T-helper 2 cell treated with Interferon-gamma antibody and Interleukin-4, amounts not matched to agents 5 μg/mL and 100 μg/mL, for 36 hours (primary cell): ENCODE measurements at regions not wholly inside any gene's neighbourhood (a gene's known extent, or its start where the extent isn't known, plus 50 kb on each side); places are given as distances from the start of the nearest gene placed in this dataset.
"Not testable (repeated sequence)": the region's sequence is repeated elsewhere in the genome, so short reads cannot be mapped to it uniquely, and the experiment has no call there.

Source experiments
- DNase-seq: peaks from one replicate; pipeline ENCODE4 v3.0.0; 2021; ENCODE audit warnings: low spot score
- H3K27ac Mint-ChIP-seq: one replicate; pipeline ENCODE4 v1.8.0; 2021; ENCODE audit warnings: mild to moderate bottlenecking, mixed read lengths
- H3K27me3 Mint-ChIP-seq: one replicate; pipeline ENCODE4 v1.8.0; 2021; ENCODE audit warnings: low read depth, mixed read lengths
- H3K36me3 Mint-ChIP-seq: one replicate; pipeline ENCODE4 v1.8.0; 2021; ENCODE audit warnings: low read depth, mixed read lengths
- H3K4me1 Mint-ChIP-seq: one replicate; pipeline ENCODE4 v1.8.0; 2021; ENCODE audit warnings: low read depth, mixed read lengths
- H3K4me3 Mint-ChIP-seq: one replicate; pipeline ENCODE4 v1.8.0; 2022; ENCODE audit warnings: mild to moderate bottlenecking, moderate library complexity, mixed read lengths
- H3K9me3 Mint-ChIP-seq: one replicate; pipeline ENCODE4 v1.8.0; 2021; ENCODE audit warnings: mixed read lengths

DNA sequence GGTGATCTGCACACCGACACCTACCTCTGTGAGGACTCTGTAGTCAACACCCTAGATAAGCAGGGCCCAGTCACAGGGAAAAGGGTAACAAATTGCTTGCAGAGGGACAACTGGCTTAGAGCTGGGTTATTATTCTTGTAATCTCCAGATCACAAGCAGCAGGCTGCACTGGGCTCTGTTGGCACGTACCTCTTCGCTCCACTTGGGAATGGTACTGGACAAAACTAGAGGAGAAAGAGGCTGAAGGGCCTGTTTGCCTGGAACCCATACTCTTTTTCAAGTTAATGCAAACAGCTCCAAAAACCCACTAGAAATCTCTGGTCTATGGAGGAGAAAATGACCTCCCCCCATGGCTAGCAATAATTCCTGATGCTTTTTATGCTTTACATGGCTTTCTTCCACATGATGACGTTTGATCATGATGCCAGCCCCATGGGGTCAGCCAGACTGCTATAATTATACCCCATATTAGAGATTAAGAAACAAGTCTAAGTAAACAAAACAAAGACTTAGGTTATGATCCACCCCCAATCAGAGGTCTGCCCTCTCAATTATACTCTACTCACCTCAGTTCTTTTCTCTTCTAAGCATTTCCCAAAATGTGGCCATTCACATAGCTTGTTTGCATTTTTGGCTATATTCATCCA, 190.0 kb downstream of the UNC5CL start:
- Mint-ChIP-seq H3K36me3 (no peaks in the 10 kb centered on the region), H3K9me3 (no peaks in the 10 kb centered on the region), H3K4me3 (no peak overlapping the region), H3K4me1 (peaks cover 4% of the 10 kb centered on the region), H3K27me3 (peaks cover 14% of the 10 kb centered on the region), H3K27ac (no peak overlapping the region)
- DNase-seq: no peak

DNA sequence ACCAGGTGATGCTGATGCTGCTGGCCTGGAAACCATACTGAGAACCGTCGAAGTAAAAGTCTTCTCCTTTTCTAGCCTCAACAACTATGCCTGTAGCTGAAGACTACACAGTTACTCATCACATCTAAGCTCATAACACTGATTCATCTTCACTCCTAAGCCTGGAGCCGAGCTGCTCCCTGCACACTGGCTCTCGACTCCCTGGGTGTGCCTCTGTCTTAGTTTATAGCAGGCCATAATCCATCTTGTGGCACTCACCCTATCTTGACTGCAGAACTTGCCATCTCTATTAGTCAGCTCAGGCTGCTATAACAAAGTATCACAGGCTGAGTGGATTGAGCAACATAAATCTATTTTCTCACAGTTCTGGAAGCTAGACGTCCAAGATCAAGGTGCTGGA, 191.0 kb downstream of the UNC5CL start:
- H3K4me1 Mint-ChIP-seq: peaks cover 4% of the 10 kb centered on the region
- no peaks in the 10 kb centered on the region for H3K36me3 Mint-ChIP-seq
- H3K27me3 Mint-ChIP-seq: peaks cover 20% of the 10 kb centered on the region
- no peak overlapping the region for H3K27ac Mint-ChIP-seq
- DNase-seq: no peak
- H3K9me3 Mint-ChIP-seq: no peaks in the 10 kb centered on the region
- no peak overlapping the region for H3K4me3 Mint-ChIP-seq

DNA sequence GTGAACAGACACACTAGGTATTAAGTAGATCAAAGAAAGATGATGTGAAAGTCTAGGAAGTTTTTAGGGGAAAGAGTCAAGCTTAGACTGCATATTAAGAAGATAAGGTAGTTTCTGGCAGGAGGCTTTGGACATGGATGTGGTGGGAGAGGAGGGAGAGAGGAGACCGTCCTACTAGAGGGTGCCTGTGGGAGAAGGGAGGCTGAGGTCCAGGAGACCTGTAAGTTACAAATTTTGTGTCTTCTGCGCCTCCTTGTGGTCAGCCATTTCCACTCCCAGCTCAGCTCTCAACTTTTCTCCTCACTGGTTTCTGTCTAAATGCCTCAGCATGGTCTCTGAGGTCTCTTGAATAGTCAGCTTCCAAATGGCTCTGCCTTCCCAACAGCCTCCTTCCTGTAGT, 193.5 kb downstream of the UNC5CL start:
- no peaks in the 10 kb centered on the region for H3K9me3 Mint-ChIP-seq
- H3K27me3 Mint-ChIP-seq: peaks cover 35% of the 10 kb centered on the region
- no peak overlapping the region for H3K4me3 Mint-ChIP-seq
- DNase-seq: no peak
- no peaks in the 10 kb centered on the region for H3K4me1 Mint-ChIP-seq
- no peaks in the 10 kb centered on the region for H3K36me3 Mint-ChIP-seq
- no peak overlapping the region for H3K27ac Mint-ChIP-seq

DNA sequence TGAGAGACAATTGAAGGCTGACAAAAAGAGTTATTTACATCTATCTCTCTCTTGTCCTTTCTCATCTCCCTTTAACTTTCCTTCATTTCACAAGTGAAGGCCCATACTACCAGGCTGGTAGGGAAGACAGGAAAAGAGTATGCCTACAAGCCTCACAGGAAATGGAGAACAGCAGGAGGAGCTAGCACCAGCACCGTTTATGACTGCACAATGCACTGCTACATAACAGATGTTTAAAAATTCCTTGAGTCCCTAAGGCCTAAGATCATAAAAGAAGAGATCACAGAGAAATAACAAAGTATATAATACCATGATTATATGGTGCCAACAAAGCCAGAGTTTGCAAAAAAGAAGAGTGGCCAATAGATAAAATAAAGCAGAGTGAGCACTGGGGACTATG, 194.8 kb downstream of the UNC5CL start:
- Mint-ChIP-seq H3K27me3 (peaks cover 40% of the 10 kb centered on the region), H3K36me3 (no peaks in the 10 kb centered on the region), H3K4me1 (no peaks in the 10 kb centered on the region), H3K4me3 (no peak overlapping the region), H3K27ac (no peak overlapping the region), H3K9me3 (no peaks in the 10 kb centered on the region)
- no peak for DNase-seq

DNA sequence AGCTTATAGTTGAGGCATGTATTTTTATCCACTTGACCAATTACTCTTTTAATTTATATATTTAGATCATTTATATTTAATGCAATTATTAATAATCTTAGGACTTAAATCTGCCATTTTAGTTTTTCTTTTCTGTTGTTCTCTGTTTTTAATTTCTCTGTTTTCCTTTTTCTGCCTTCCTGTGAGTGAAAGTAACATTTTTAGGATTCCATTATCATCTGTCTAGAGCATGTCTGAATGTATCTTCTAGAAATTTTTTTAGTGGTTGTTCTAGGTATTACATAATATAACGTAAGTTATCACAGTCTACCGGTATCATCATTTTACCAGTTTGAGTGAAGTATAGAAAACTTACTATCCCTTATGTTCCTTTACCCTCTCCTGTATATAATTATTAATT, 197.3 kb downstream of the UNC5CL start:
- no peaks in the 10 kb centered on the region for H3K4me1 Mint-ChIP-seq
- peaks cover 43% of the 10 kb centered on the region for H3K27me3 Mint-ChIP-seq

DNA sequence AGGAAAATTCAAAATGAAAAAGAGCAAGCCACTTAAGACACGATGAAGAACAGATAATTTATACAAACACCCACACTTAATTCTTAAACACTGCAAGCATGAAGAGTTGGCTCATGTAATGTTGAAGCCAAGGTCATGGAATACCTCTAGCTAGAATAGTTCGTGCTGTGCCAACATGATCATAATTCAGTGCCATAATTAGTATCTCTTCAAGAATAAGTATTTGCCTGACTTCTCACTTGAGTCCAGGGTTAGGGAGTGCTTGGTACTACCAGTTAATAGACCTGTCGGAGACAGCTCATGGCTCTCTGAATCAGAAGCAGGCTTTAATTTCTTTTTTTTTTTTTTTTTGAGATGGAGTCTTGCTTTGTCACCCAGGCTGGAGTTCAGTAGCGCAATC, 206.3 kb downstream of the UNC5CL start:
- no peaks in the 10 kb centered on the region for H3K4me1 Mint-ChIP-seq
- H3K27me3 Mint-ChIP-seq: peaks cover 31% of the 10 kb centered on the region
- H3K36me3 Mint-ChIP-seq: no peaks in the 10 kb centered on the region
- no peak overlapping the region for H3K4me3 Mint-ChIP-seq
- H3K9me3 Mint-ChIP-seq: no peaks in the 10 kb centered on the region
- DNase-seq: no peak
- no peak overlapping the region for H3K27ac Mint-ChIP-seq

More for the DNA sequence above, 197.3 kb downstream of the UNC5CL start:
- no peaks in the 10 kb centered on the region for H3K9me3 Mint-ChIP-seq
- no peak overlapping the region for H3K27ac Mint-ChIP-seq
- no peak overlapping the region for H3K4me3 Mint-ChIP-seq
- no peak for DNase-seq
- H3K36me3 Mint-ChIP-seq: no peaks in the 10 kb centered on the region

DNA sequence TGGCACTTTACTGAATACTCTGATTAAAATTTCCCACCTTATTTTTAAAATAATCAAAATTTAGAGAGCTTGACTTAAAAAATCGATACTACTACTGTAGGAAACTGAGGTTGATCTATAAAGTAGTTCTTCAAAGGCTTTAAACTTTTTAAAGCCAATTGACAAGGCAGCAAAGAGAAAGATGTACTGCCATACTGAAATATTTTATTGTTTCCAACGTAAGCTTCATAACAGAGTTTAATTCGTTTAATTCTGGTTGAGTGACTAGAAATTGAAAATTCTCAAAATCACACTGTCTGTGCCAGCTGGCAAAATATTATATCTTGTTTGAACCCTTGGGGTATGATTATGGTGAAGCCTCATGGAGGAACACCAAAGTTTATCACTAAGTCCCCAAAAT, 207.6 kb downstream of the UNC5CL start:
- H3K36me3 Mint-ChIP-seq: no peaks in the 10 kb centered on the region
- H3K27me3 Mint-ChIP-seq: peaks cover 28% of the 10 kb centered on the region
- no peaks in the 10 kb centered on the region for H3K9me3 Mint-ChIP-seq
- no peak overlapping the region for H3K4me3 Mint-ChIP-seq
- H3K27ac Mint-ChIP-seq: no peak overlapping the region
- no peaks in the 10 kb centered on the region for H3K4me1 Mint-ChIP-seq
- no peak for DNase-seq

DNA sequence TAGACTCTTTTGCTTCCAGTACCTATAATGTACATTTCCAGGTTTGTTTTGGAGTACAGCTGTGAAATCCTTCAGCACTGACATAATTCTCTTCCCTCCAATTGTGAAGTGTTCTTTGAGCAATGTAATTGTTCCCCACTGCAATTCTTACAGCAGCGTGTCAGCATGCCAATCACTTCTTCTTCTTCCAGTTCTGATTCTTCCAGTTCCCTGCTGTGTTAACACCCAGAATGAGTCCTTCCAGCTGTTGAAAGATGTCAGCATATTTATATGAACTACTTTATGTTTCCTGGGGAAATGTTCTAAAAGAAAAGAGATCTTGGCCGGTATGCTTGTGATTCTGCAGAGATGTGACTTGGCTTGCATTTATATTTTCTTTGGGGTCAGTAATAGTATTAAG, 213.9 kb downstream of the UNC5CL start:
- Mint-ChIP-seq H3K36me3 (no peaks in the 10 kb centered on the region), H3K27me3 (peaks cover 28% of the 10 kb centered on the region), H3K4me3 (no peak overlapping the region), H3K27ac (no peak overlapping the region), H3K9me3 (no peaks in the 10 kb centered on the region), H3K4me1 (no peaks in the 10 kb centered on the region)
- DNase-seq: no peak

DNA sequence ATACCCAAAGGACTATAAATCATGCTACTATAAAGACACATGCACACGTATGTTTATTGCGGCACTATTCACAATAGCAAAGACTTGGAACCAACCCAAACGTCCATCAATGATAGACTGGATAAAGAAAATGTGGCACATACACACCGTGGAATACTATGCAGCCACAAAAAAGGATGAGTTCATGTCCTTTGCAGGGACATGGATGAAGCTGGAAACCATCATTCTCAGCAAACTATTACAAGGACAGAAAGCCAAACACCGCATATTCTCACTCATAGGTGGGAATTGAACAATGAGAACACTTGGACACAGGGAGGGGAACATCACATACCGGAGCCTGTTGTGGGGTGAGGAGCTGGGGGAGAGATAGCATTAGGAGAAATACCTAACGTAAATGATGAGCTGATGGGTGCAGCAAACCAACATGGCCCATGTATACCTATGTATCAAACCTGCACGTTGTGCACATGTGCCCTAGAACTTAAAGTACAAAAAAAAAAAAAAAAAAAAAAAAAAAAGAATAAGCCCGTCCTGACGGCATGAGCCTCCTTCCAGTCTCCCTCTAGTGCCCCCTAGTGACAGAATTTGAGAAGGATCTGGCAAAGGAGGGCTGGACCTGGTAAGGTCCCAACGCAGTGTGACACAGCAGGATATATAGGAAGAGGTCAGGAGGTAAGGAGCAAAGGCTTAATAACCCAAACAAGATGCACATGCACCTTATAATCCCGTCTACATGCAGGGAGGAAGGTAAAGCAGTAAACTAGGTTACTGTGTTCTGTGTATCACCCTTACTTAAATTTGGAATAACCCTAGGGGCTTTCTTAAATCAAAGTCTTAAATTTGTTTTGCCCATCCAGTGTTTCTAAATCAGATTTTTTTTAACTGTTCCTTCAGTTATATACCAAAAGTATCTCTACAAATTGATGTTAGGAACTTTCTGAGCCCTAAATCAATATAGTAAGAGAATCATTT, 214.8 kb downstream of the UNC5CL start:
- not testable (repeated sequence) for H3K9me3 Mint-ChIP-seq, H3K27ac Mint-ChIP-seq, H3K4me1 Mint-ChIP-seq, H3K36me3 Mint-ChIP-seq, H3K4me3 Mint-ChIP-seq
- DNase-seq: peak; percentile 7
- peaks cover 26% of the 10 kb centered on the region for H3K27me3 Mint-ChIP-seq

DNA sequence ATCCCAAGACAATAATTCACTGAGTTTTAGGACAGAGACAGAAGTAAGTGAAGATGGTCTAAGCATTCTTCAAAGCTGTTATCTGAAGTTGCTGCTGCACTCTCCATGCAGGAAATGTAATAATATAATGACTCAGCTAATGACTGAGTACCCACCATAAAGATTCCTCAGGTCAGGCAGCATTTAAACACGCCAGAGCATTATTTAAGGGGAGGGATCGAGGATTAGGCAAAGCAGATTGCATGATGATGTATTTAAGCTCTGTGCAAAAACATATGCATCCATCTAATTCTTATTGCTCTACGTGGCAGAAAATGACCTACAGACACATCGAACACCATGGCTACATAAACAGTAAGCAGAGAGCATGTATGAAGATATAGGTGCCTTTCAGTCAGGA, 216.4 kb downstream of the UNC5CL start:
- Mint-ChIP-seq H3K36me3 (no peaks in the 10 kb centered on the region), H3K27me3 (peaks cover 24% of the 10 kb centered on the region), H3K4me3 (no peak overlapping the region), H3K27ac (no peak overlapping the region), H3K9me3 (no peaks in the 10 kb centered on the region), H3K4me1 (no peaks in the 10 kb centered on the region)
- DNase-seq: no peak

DNA sequence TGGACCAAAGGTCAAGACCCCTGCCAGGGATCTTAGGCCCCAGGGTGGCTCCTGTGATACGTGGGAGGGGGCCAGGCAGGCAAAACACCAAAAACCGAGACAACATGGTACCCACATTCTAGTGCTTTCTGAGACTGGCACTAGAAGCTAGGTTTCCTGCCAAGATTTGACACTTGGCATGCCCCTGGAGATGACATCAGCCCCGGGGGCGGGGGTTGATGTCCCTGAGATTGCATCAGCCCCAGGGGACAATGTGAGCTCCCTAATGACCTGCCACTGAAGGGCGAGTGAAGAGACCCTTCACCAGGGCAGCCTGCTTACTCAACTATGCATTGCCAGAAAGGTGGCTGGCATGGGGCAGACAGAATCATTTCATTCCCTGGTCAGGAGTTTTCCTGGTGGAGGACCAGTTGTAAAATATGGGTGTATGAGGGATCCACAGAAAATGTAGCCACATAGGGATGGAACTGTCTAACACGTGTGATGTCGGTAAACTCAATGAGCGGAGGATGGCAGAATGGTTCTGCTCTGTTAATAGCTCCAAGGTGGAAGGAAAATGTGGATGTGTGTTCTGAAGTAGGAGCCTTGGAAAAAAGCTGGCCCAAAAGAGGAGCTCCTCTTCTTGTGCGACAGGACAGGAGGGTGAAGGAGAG, 219.7 kb downstream of the UNC5CL start:
- Mint-ChIP-seq H3K27me3 (peaks cover 13% of the 10 kb centered on the region), H3K36me3 (no peaks in the 10 kb centered on the region), H3K4me1 (no peaks in the 10 kb centered on the region), H3K9me3 (no peaks in the 10 kb centered on the region), H3K27ac (no peak overlapping the region), H3K4me3 (no peak overlapping the region)
- no peak for DNase-seq

DNA sequence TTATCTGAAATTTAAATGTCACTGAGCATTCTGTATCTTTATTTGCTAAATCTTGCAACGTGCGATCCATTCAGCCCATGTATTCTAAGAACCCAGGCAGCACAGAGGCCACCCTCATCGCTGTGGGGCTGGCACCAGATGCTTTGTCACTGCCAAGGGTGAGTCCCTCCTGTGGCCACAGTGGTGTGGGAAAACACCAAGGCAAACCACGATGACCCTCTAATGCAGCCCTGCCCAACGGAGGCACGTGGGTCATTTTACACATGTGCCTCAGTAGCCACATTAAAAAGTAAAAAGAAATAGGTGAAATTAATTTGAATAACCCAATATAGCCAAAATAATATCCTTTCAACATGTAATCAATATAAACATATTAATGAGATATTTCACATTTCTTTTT, 221.7 kb downstream of the UNC5CL start:
- H3K9me3 Mint-ChIP-seq: no peaks in the 10 kb centered on the region
- no peak for DNase-seq
- H3K4me1 Mint-ChIP-seq: no peaks in the 10 kb centered on the region
- H3K27ac Mint-ChIP-seq: no peak overlapping the region
- no peak overlapping the region for H3K4me3 Mint-ChIP-seq
- H3K36me3 Mint-ChIP-seq: no peaks in the 10 kb centered on the region
- peaks cover 3% of the 10 kb centered on the region for H3K27me3 Mint-ChIP-seq

DNA sequence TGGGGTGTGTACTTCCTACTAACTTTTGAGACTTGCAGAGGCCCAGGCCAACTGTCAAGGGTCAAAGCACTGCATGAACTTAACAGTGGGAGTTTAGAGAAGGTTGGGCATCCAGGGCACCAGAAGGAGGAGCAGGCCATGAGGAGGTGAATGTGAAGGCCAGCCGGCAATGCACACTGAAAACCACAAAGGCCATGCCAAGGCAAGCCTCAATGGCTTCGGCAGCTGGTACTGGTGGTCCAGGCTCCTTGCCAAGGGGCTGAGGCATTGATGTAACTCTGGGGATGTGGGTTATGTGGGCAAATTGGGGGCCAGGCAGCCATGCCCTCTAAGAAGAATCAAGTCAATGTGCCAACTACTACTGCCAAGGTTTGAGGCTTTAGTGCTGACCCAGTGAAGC, 222.4 kb downstream of the UNC5CL start:
- Mint-ChIP-seq H3K27me3 (peaks cover 3% of the 10 kb centered on the region), H3K9me3 (no peaks in the 10 kb centered on the region)
- no peak for DNase-seq

DNA sequence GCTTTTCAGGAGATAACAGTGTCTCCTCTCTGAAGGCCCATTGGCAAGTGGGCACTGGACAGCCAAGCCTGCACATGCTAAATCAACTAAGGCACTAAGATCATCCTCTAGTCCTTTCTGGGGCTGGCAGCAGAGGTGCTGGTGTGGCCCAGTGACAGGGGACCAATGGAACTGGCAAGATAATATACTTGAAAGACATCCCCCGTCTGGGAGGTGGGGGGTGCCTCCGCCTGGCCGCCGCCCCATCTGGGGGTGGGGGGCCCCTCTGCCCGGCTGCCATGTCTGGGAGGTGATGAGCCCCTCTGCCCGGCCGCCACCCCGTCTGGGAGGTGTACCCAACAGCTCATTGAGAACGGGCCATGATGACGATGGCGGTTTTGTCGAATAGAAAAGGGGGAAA, 223.3 kb downstream of the UNC5CL start:
- no peak for DNase-seq
- Mint-ChIP-seq H3K4me3 (no peak overlapping the region), H3K9me3 (no peaks in the 10 kb centered on the region), H3K4me1 (no peaks in the 10 kb centered on the region), H3K36me3 (no peaks in the 10 kb centered on the region), H3K27ac (no peak overlapping the region), H3K27me3 (no peaks in the 10 kb centered on the region)

More for the DNA sequence above, 222.4 kb downstream of the UNC5CL start:
- H3K27ac Mint-ChIP-seq: no peak overlapping the region
- no peaks in the 10 kb centered on the region for H3K36me3 Mint-ChIP-seq
- no peak overlapping the region for H3K4me3 Mint-ChIP-seq
- H3K4me1 Mint-ChIP-seq: no peaks in the 10 kb centered on the region
